GM08714 (cell line): ENCODE measurements at regions not wholly inside any gene's neighbourhood (a gene's known extent, or its start where the extent isn't known, plus 50 kb on each side); places are given as distances from the start of the nearest gene placed in this dataset.
"Not testable (repeated sequence)": the region's sequence is repeated elsewhere in the genome, so short reads cannot be mapped to it uniquely, and the experiment has no call there.

Experiments
- H3K4me3 ChIP-seq: fragments of 200-500 bp; sonication (Bioruptor generic); 2 replicates; pipeline ENCODE4 v1.5.1; 2014; ENCODE audit warnings: mild to moderate bottlenecking, low read length, inconsistent platforms
- ZNF274 ChIP-seq: IDR thresholded peaks from 2 replicates; pipeline ENCODE4 v1.6.1; 2012; ENCODE audit warnings: mild to moderate bottlenecking, low read depth, low read length

GRCh38 chr20:1819311-1820137 lies 75.7 kb upstream of the SIRPA start:
- no peak for TF ChIP-seq ZNF274
- no peak overlapping the region for H3K4me3 ChIP-seq

DNA sequence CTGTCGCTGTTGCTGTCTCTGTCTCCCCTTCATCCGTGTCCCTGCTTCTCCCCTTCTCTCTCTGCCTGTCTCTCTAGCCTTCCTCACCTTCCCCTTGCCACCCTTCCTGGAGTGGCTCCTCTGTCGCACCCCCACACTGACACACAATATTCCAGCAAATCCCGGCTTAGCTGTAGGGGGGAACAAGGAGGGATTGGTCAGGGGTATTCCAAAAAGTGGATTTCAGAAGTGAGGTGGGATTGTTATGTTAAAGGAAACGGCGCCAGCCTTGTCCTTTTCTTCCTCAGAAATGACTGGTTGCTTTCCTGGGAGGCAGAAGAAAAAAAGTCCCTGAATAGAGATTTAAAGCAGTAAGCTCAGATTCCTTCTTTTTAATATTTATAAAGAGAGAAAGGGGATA lies 76.3 kb upstream of the SIRPA start:
- H3K4me3 ChIP-seq, result no peak overlapping the region
- TF ChIP-seq ZNF274, result no peak

- no peak overlapping the region for H3K4me3 ChIP-seq
- no peak for TF ChIP-seq ZNF274
These were observed 76.9 kb upstream of the SIRPA start for GRCh38 chr20:1818247-1818840.

DNA sequence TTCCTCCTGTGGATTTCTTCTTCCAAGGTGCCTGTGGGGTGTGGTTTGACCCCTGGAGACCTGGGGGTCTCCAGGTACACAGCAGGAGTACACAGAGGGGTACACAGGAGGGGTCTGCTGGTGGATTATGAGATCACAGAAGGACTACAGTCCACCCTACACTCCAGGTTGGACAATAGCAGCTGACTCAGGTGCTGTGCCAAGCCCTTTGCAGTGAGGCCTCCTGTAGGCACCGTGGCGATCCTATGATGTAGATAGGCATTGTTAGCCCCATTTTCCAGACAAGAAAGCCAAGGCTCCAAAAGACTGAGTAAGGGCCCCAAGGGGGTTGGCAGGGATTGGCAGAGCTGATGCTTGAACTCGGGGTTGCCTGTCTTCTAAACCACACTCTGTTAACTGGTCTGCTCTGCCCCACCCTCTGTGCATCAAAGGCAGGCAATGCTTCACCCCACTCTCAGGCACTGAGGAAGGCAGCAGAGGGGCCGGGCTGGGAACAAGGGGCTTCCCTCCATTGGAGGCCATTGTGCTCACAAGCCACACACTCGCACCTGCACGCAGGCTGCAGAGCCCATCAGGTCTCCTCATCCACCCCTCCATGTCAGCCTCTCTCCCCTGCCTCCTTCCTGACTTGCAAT lies 77.5 kb upstream of the SIRPA start:
- no peak overlapping the region for H3K4me3 ChIP-seq
- TF ChIP-seq ZNF274, result no peak

GRCh38 chr20:1816384-1817381 lies 78.5 kb upstream of the SIRPA start:
- no peak overlapping the region for H3K4me3 ChIP-seq

DNA sequence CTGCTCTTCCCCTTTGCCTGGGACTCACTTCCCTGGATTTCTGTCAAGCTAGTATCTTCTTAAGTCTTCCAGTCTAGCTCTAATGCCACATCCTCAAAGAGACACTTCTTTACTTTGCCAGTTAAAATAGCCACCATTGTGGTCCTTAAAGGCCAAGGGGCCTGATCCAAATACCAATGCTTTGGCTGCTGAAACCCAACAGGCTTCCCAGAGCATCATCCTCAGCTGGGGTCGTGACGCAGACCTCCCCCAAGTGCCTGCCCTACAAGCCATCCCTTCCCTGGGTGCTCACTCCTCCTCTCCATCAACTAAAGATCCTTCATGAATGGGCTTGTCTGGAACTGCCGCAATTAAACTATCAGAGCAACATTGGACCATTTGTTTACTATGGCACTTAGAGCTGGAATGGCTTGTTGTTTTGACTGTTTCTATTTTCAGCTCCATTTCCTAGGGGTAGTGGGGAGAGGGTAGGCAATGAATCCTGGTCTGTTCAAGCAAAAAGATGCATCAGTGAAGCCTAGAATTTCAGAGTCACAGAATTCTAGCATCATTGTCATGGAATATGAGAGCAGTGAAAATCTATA lies 79.6 kb upstream of the SIRPA start:
- TF ChIP-seq ZNF274, result no peak
- no peak overlapping the region for H3K4me3 ChIP-seq

More at GRCh38 chr20:1816384-1817381, 78.5 kb upstream of the SIRPA start:
- no peak for TF ChIP-seq ZNF274

GRCh38 chr20:1814861-1815260 lies 80.3 kb upstream of the SIRPA start:
- not testable (repeated sequence) for H3K4me3 ChIP-seq

GRCh38 chr20:1813674-1814635 lies 81.3 kb upstream of the SIRPA start:
- no peak for TF ChIP-seq ZNF274
- no peak overlapping the region for H3K4me3 ChIP-seq

- no peak for TF ChIP-seq ZNF274
These were observed 82.1 kb upstream of the SIRPA start for GRCh38 chr20:1813101-1813529.

GRCh38 chr20:1811621-1812498 lies 83.3 kb upstream of the SIRPA start:
- no peak overlapping the region for H3K4me3 ChIP-seq
- no peak for TF ChIP-seq ZNF274

More at GRCh38 chr20:1813101-1813529, 82.1 kb upstream of the SIRPA start:
- H3K4me3 ChIP-seq, result no peak overlapping the region

DNA sequence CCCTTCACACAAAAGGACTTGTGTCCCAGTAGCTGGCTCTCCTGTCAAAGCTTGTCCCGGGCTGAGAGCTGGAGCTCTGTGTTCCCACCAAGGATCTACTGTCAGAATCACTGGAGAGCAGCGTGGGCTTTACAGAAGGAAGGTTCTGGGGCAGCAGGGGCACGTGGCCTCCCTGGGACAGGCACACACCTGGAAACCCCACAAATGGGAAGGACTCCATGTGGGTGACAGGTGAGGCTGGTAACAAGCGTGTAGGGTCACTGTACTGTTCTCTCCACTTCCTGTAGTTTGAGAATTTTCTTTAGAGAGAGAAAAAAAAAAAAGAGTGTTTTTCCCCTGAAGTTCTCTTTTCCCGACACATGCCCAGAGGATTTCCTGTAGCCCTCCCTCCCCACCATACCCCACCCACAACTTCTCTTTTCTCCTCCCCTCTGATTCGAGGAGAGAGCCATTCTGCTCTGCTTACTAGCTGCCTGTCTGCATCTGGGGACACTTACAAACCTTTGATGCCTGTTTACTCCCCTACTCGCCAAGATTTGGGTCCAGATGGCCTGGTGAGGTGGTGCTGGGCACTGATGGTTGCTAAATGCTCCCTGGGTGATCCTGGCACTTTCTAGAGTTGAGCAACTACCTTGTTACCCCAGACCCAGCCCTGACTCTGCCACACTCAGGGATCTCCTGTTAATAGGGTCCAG lies 84.1 kb upstream of the SIRPA start:
- TF ChIP-seq ZNF274, result no peak

DNA sequence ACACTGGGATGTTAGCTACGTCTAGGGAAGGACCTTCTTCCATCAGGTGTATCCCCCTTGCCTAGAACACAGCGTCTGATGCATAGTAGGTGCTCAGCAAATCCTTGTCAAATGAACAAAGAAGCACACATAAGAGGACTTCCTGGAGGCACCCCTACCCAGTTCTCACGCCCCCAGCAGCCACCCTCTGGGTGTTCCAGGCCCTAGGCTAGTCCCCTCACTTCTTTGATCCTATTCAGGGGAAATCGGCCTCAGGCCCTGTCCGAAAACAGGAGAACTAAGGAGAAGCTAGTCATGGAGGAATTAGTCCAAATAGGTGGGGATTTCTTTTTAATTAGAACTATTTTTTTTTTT lies 84.7 kb upstream of the SIRPA start:
- no peak for TF ChIP-seq ZNF274
- H3K4me3 ChIP-seq, result no peak overlapping the region

More for the DNA sequence above, 84.1 kb upstream of the SIRPA start:
- no peak overlapping the region for H3K4me3 ChIP-seq
